Esophagus squamous epithelium (tissue), 4 donors: ENCODE measurements at regions not wholly inside any gene's neighbourhood (a gene's known extent, or its start where the extent isn't known, plus 50 kb on each side); places are given as distances from the start of the nearest gene placed in this dataset.

Experiments
- POLR2A ChIP-seq, 4 donors: fragments of 450-650 bp; IDR thresholded peaks; one replicate each; pipeline ENCODE4 v1.6.1; 2017; ENCODE audit warnings: antibody characterized with exemption in 4 of 4, mild to moderate bottlenecking in 4 of 4, moderate library complexity in 3 of 4
- TF ChIP-seq, protein P1 (sequence below), 6 experiments: fragments of 450-650 bp in 4 of 6; fragments of 200-600 bp in 2 of 6; sonication (generic) in 2 of 6; IDR thresholded peaks; one replicate each; pipeline ENCODE4 v1.5.1; 2016 to 2019; ENCODE audit warnings: antibody characterized with exemption in 6 of 6, mild to moderate bottlenecking in 4 of 6, moderate library complexity in 4 of 6

DNA sequence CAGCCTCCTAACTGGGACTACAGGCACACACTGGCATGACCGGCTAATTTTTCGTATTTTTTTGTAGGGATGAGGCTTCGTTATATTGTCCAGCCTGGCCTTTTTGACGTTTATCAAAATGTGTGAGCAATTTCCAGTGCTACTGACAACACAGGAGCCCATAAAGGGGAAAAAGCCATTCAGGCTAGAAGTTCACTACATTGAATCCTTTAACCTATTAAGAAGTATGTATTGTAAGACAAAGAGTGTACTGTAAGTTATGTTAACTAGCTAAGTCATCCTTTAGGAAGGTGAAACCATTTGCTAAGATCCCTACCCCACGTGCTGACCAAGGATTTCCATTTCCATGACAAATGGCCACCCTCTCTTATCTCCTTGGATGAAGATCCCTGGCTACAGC, 156.8 kb downstream of the FOXB1 start:
- TF ChIP-seq, protein P1, sequence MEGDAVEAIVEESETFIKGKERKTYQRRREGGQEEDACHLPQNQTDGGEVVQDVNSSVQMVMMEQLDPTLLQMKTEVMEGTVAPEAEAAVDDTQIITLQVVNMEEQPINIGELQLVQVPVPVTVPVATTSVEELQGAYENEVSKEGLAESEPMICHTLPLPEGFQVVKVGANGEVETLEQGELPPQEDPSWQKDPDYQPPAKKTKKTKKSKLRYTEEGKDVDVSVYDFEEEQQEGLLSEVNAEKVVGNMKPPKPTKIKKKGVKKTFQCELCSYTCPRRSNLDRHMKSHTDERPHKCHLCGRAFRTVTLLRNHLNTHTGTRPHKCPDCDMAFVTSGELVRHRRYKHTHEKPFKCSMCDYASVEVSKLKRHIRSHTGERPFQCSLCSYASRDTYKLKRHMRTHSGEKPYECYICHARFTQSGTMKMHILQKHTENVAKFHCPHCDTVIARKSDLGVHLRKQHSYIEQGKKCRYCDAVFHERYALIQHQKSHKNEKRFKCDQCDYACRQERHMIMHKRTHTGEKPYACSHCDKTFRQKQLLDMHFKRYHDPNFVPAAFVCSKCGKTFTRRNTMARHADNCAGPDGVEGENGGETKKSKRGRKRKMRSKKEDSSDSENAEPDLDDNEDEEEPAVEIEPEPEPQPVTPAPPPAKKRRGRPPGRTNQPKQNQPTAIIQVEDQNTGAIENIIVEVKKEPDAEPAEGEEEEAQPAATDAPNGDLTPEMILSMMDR (IDR thresholded peaks at IDR 0.05) = no peak
- TF ChIP-seq POLR2A (IDR thresholded peaks at IDR 0.05) = no peak
